HG03103 (cell line): ENCODE measurements at regions not wholly inside any gene's neighbourhood (a gene's known extent, or its start where the extent isn't known, plus 50 kb on each side); places are given as distances from the start of the nearest gene placed in this dataset.

Experiments
- ATAC-seq: cut with Tn5 transposase; IDR thresholded peaks from one replicate; pipeline ENCODE4 v1.9.1; 2021; ENCODE audit warnings: low read depth; ENCODE audit not compliant: unreplicated experiment

DNA sequence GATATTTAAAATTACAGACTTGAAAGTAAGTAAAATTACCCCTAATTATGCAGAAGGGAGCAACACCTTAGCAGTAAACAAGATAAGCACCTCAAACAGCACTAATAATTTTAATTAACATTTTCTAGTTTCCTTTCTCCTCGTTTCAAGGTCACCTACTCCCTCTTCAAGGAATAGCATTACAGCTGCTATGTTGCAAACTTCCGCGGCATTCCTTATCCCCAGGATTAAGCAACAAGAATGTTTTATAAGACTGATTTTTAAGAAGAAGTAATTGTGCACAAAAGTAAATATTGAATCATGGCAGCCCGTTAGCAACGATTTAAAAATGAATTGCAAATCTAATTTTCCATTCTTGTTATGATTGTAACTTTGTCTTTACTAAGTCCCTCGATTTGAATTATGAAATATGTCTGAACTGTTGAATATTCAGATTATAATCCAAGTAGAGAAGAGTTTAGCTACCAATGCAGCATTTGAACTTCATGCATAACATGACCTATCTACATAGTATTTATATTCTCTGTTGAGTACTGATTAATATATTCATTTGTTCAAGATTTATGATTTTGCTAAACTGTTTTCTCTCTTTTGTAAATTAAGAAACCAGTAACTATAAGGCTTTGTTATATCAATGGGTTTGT is 593.5 kb upstream of the MGMT start:
- no peak for ATAC-seq

- no peak for ATAC-seq
Observed at GRCh38 chr10:128874331-128874730, 592.7 kb upstream of the MGMT start.

- no peak for ATAC-seq
Observed at GRCh38 chr10:128875030-128875744, 591.9 kb upstream of the MGMT start.

- no peak for ATAC-seq
Observed at GRCh38 chr10:128875956-128876736, 590.9 kb upstream of the MGMT start.

- no peak for ATAC-seq
Observed at GRCh38 chr10:128877141-128877540, 589.9 kb upstream of the MGMT start.

- no peak for ATAC-seq
Observed at GRCh38 chr10:128877936-128878335, 589.1 kb upstream of the MGMT start.

DNA sequence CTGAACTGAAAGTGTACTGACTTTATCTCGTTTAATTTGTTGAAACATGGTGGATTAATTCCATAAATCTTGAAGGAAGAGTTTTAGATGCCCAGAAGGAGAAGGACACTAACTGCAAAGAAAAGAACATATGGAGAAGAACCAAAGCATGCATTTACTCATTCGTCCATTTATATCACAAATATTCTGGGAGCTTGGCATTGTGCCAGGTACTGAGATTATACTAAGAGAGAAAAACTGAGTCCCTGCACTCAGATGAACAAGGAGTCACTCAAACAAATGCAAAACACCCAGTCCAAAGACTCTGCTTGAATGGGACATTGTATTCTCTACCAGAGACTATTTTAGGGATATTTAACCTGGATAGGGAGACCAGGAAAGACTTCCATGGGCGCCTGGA is 588.0 kb upstream of the MGMT start:
- ATAC-seq = no peak

- no peak for ATAC-seq
Observed at GRCh38 chr10:128879441-128880140, 587.5 kb upstream of the MGMT start.

GRCh38 chr10:128880159-128880725 is 586.8 kb upstream of the MGMT start:
- no peak for ATAC-seq

DNA sequence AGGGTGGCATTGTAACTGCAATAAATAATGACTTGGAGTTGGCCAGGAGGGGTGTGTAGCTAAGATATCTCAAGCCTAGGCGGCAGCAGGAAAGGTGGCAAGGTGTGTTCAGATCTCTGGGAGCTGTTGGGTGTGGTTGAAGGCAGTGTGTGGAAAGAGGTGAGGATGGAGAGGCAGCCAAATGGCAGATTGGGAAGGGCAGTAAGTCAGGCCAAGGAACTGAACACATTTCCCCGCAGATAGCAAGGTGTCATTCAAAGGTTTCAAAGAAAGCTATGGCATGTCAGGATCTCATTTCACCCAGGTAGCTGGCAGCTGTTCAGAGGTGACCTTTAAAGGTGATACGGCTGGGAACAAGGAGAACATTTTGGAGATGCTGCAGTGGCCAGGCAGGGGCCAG is 586.0 kb upstream of the MGMT start:
- ATAC-seq = no peak

GRCh38 chr10:128883231-128884032 is 583.6 kb upstream of the MGMT start:
- ATAC-seq = no peak

DNA sequence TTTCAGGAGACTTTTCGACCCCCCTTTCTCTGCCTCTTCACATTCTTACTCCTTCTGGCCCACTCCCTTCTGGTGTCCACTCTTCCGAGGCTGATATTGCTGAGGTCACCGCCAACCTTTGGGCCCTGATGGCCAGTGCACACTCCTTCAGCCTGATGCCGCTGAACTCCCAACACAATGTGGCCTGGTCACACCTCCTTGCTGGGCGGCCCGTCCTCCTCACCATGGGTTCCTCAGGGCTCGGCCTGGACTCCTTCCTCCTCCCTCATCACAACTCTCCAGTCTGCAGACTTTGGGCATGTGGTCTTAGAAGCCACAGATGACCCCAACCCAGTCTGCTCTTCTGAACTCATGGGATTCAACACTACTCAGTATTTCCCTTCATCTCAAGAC is 583.0 kb upstream of the MGMT start:
- ATAC-seq = no peak

DNA sequence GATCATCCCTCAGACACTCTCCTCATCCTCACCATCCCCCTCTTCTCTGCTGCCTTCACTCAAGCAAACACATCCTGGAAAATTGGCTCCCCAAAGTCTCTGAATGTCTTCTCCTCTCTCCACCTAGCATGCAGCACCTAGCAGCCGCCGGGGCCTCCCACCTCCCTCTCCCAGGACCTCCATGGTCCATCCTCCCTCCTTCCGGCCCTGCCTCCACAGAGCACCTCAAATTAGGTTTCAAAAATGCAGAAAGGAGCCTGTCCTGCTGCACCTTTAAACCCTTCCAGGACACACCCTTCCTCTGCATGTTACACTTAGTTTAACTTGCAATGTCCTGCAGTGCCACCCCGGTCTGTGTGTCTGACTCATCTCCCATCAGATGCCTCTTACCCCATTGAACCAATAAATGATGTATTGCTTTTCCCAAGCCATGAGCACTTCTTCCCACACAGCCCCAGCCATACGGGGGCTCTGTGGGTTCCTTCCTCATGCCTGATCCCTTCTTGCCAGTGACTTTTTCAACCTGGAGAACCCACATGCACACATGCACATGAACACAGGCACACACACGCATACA is 582.5 kb upstream of the MGMT start:
- ATAC-seq = no peak

DNA sequence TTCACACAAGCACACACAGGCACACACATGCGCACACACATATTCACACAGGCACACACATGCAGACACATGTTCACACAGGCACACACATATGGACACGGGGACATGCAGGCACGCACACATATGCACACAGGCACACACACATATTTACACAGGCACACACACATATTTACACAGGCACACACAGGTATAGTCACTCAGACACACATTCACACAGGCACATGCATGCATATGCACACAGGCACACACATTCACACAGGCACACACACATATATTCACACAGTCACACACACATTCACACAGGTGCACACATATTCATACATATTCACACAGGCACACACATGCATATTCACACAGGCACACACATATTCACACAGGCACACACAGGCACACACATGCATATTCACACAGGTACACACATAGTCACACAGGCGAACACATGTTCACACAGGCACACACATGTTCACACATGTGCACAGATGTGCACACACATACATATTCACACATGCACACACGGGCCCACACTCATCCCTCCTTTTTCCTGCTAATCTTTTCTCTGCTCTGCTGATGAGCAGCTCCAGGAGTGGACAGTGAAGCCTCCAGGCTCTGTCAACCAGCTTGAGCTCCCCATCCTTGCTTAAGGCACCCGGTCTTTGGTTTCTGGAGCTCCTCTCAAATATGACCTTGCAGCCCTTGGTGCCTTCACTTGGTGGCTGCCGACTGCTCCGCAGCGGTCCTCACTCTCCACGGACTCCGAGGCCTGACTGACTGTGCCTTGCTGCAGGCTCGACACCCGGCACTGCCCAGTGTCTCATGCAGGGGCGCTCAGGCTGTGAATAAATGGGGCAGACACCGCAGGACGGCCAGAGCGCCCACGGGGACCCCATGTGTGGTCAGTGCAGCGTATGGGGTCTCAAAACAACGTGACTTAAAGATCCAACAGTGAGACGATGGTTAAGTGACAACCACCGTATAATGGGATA is 581.2 kb upstream of the MGMT start:
- ATAC-seq = no peak

DNA sequence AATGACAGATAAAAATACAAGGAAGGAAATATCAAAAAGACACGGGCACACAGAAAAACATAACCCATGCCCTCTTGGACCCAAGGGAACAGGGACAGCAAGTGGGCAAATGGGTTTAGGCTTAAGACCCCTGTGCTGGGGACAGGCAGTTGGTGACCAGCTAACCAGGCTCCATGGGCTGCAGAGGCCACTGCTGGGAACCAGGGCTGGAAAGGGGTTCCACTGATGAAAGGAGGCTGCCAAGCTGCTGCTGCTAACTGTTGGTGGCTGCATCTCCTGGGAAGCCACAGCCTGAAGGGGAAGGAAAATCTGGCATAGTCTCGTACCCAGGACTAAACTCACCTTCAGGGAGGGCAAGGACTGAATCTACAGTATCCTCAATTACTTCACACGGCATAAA is 579.2 kb upstream of the MGMT start:
- ATAC-seq = no peak

- no peak for ATAC-seq
Observed at GRCh38 chr10:128892005-128892404, 575.0 kb upstream of the MGMT start.

DNA sequence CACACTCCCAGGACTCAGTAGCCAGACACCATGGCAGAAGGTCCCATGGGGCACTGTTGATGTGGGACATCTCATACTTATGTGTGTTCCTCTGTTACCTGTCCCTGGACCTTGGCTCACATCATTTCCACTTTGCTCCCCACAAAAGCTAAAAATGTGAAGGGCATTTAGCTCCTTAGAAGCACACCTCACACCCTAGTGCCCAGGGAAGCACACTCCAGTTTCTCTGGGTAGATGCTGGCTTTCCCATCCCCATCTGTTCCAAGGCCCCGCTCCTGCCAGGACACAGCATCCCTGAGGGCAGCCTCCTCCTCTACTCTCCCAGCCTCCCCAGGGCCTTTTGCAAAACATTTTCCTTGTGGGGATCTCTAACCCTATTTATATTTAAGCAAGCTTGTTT is 572.4 kb upstream of the MGMT start:
- ATAC-seq = no peak

GRCh38 chr10:128895473-128895872 is 571.6 kb upstream of the MGMT start:
- no peak for ATAC-seq
